K562 (cell line): ENCODE measurements at regions not wholly inside any gene's neighbourhood (a gene's known extent, or its start where the extent isn't known, plus 50 kb on each side); places are given as distances from the start of the nearest gene placed in this dataset.

Experiments used
- ATAC-seq: fragments of 200-7000 bp; cut with Tn5 transposase; 3 replicates; pipeline ENCODE4 v1.9.1; 2020; ENCODE audit warnings: moderate library complexity
- BruUV-seq: library from RNA; stranded (reverse); fragments of 400-500 nt; replicated peaks from 2 replicates; lab custom pipeline; 2021; lab: Mats Ljungman, UMichigan
- CTCF ChIA-PET: fragments of 300-600 bp; formaldehyde crosslinking; extraction: SDS; loops from one replicate; lab custom pipeline; 2021; ENCODE audit warnings: low intra/inter-chr PET ratio; lab: Yijun Ruan, JAX
- POLR2A ChIA-PET: fragments of 300-600, 350-650 bp; sonication (Branson Sonifier 250); formaldehyde crosslinking; extraction: SDS; loops from one replicate; lab custom pipeline; 2021; ENCODE audit warnings: antibody characterized with exemption, inconsistent platforms; lab: Yijun Ruan, JAX
- DNase-seq, 4 experiments: peaks; one replicate each; pipeline versions ENCODE4 v3.0.0 to v3.0.0-alpha.2; 2011 to 2018; ENCODE audit warnings: low spot score in 3 of 4, mixed read lengths in 3 of 4; ENCODE audit errors: extremely low read depth in 1 of 4
- FAIRE-seq: peaks from 2 replicates; lab custom pipeline; 2011; peaks lifted over from hg19 to GRCh38; lab: Jason Lieb, UNC
- H2AFZ ChIP-seq: 2 replicates; pipeline ENCODE4 v1.6.0; 2011; ENCODE audit warnings: low read depth, low read length, control low read depth, inconsistent platforms
- H3K27ac ChIP-seq: fragments of 200-600 bp; 3 replicates; pipeline ENCODE4 v1.8.0; 2011; ENCODE audit warnings: low read depth, mild to moderate bottlenecking, control low read depth, inconsistent platforms, low read length, moderate library complexity, mixed read lengths; ENCODE audit errors: extremely low read depth
- H3K27me3 ChIP-seq, 2 experiments: fragments of 300-600 bp in 1 of 2; 2 replicates in 1 of 2; 3 replicates in 1 of 2; pipeline versions ENCODE4 v1.6.0 to v1.8.0; 2011; ENCODE audit warnings: inconsistent platforms in 2 of 2, low read length in 2 of 2, mild to moderate bottlenecking in 1 of 2, mixed read lengths in 1 of 2, moderate library complexity in 1 of 2; ENCODE audit not compliant: control insufficient read depth in 2 of 2, insufficient read depth in 2 of 2
- H3K36me3 ChIP-seq: fragments of 300-600 bp; 3 replicates; pipeline ENCODE4 v1.8.0; 2011; ENCODE audit warnings: mild to moderate bottlenecking, low read length, inconsistent platforms; ENCODE audit not compliant: control insufficient read depth, insufficient read depth
- H3K4me1 ChIP-seq, 2 experiments: fragments of 200-600 bp in 1 of 2; replicated peaks in 1 of 2; 2 replicates in 1 of 2; 3 replicates in 1 of 2; pipeline versions ENCODE4 v1.5.1 to v1.8.0; 2011; ENCODE audit warnings: inconsistent platforms in 2 of 2, low read length in 2 of 2, mild to moderate bottlenecking in 1 of 2, mixed read lengths in 1 of 2, moderate library complexity in 1 of 2; ENCODE audit not compliant: control insufficient read depth in 2 of 2, insufficient read depth in 2 of 2
- H3K4me2 ChIP-seq: 2 replicates; pipeline ENCODE4 v1.6.1; 2011; ENCODE audit warnings: low read length, control low read depth, inconsistent platforms, mixed read lengths; ENCODE audit not compliant: insufficient read depth
- H3K4me3 ChIP-seq: fragments of 200-600 bp; sonication (generic), shearing (Covaris generic); 2 replicates; pipeline ENCODE4 v1.5.1; 2016; ENCODE audit warnings: control low read depth, inconsistent platforms
- H3K79me2 ChIP-seq: fragments of 200-600 bp; 3 replicates; pipeline ENCODE4 v1.8.0; 2011; ENCODE audit warnings: low read length, inconsistent platforms; ENCODE audit not compliant: control insufficient read depth, insufficient read depth
- H3K9ac ChIP-seq, 2 experiments: 2 replicates each; pipeline versions ENCODE4 v1.6.0 to v1.6.1; 2011; ENCODE audit warnings: low read depth in 2 of 2, low read length in 2 of 2, control low read depth in 1 of 2, inconsistent platforms in 1 of 2, mild to moderate bottlenecking in 1 of 2, mixed read lengths in 1 of 2; ENCODE audit not compliant: insufficient read depth in 1 of 2
- H3K9me1 ChIP-seq: one replicate; pipeline ENCODE4 v1.6.0; 2011; ENCODE audit warnings: inconsistent platforms, mild to moderate bottlenecking, low read length, moderate library complexity; ENCODE audit not compliant: control insufficient read depth, insufficient read depth
- H3K9me3 ChIP-seq: replicated peaks from 2 replicates; pipeline ENCODE4 v1.5.1; 2011; ENCODE audit warnings: low read depth, low read length, inconsistent platforms; ENCODE audit not compliant: control insufficient read depth, insufficient read depth
- H4K20me1 ChIP-seq: replicated peaks from 2 replicates; pipeline ENCODE4 v1.6.1; 2011; ENCODE audit warnings: low read length, inconsistent platforms, mixed read lengths; ENCODE audit not compliant: control insufficient read depth, insufficient read depth
- BRD4 ChIP-seq: fragments of 200-600 bp; sonication (generic); IDR thresholded peaks from 2 replicates; pipeline ENCODE4 v1.6.1; 2017; ENCODE audit warnings: inconsistent platforms
- CC2D1A ChIP-seq: fragments of 450-650 bp; IDR thresholded peaks from 2 replicates; pipeline ENCODE4 v1.6.1; 2017; ENCODE audit warnings: mild to moderate bottlenecking
- E2F8 ChIP-seq: fragments of 450-650 bp; IDR thresholded peaks from 2 replicates; pipeline ENCODE4 v1.7.1; 2018; ENCODE audit warnings: mild to moderate bottlenecking, low read depth; ENCODE audit not compliant: partially characterized antibody
- HCFC1 ChIP-seq: IDR thresholded peaks from 2 replicates; pipeline ENCODE4 v1.6.1; 2012; ENCODE audit warnings: low read depth, low read length, improper control_type of control experiment
- KLF6 ChIP-seq: fragments of 250-450 bp; sonication (Bioruptor Pico); IDR thresholded peaks from 2 replicates; pipeline ENCODE4 v1.4.0; 2020; ENCODE audit warnings: mild to moderate bottlenecking, moderate library complexity, borderline replicate concordance
- LEF1 ChIP-seq: fragments of 450-650 bp; IDR thresholded peaks from 2 replicates; pipeline ENCODE4 v1.6.1; 2016; ENCODE audit warnings: mild to moderate bottlenecking
- PHF8 ChIP-seq: fragments of 200-600 bp; sonication (generic); IDR thresholded peaks from 2 replicates; pipeline ENCODE4 v1.6.1; 2012; ENCODE audit warnings: mixed run types, mild to moderate bottlenecking, inconsistent platforms, low read length, moderate library complexity, borderline replicate concordance
- PURB ChIP-seq: sonication (generic); formaldehyde crosslinking; IDR thresholded peaks from 2 replicates; pipeline ENCODE4 v1.9.0; 2021; ENCODE audit warnings: low read depth, mild to moderate bottlenecking, missing genetic modification reagents
- RREB1 ChIP-seq: fragments of 250-450 bp; sonication (Bioruptor Pico); IDR thresholded peaks from 2 replicates; pipeline ENCODE4 v1.4.0; 2020
- SREBF1 ChIP-seq: fragments of 150-350 bp; IDR thresholded peaks from 2 replicates; pipeline ENCODE4 v1.6.1; 2014; ENCODE audit warnings: antibody characterized with exemption, low read depth, low read length, borderline replicate concordance
- SRF ChIP-seq, 2 experiments: fragments of 250-450, 450-650 bp in 1 of 2; sonication (Bioruptor Pico) in 1 of 2; sonication (generic) in 1 of 2; formaldehyde crosslinking; IDR thresholded peaks; 2 replicates each; pipeline versions ENCODE4 v1.5.0 to v1.5.1; 2020 to 2022; ENCODE audit warnings: mild to moderate bottlenecking in 1 of 2, missing genetic modification reagents in 1 of 2
- TFE3 ChIP-seq: fragments of 450-650 bp; formaldehyde crosslinking; IDR thresholded peaks from 2 replicates; pipeline ENCODE4 v1.4.0; 2020; ENCODE audit warnings: mild to moderate bottlenecking, mixed read lengths
- ZEB2 ChIP-seq: fragments of 450-650 bp; IDR thresholded peaks from 2 replicates; pipeline ENCODE4 v1.6.1; 2016
- WGBS: fragments of 100-300 bp; shearing (Covaris generic); methylation state at CpG from one replicate; pipeline ENCODE4 v1.1.6; 2016; ENCODE audit warnings: low coverage, mixed read lengths; ENCODE audit not compliant: insufficient coverage; ENCODE audit errors: missing lambda C conversion rate; 5-methylcytosine and 5-hydroxymethylcytosine counted together
- in situ Hi-C: fragments of 300-500 bp; cut with MboI; formaldehyde crosslinking; loops from 4 replicates; pipeline ENCODE4 v1.15.0; 2018; ENCODE audit warnings: inconsistent platforms, mixed read lengths
- intact Hi-C: fragments of 100-400 bp; cut with micrococcal nuclease; formaldehyde crosslinking; loops from 2 replicates; pipeline ENCODE4 v1.14.2; 2022

GRCh38 chr5:115458416-115458815 lies 86.2 kb downstream of the FEM1C start:
- Histone ChIP-seq H3K9me3 (no peaks in the 10 kb centered on the region), H2AFZ (no peak overlapping the region), H3K79me2 (no peaks in the 10 kb centered on the region), H4K20me1 (no peaks in the 10 kb centered on the region), H3K4me1 (no peaks in the 10 kb centered on the region), H3K4me3 (no peak overlapping the region), H3K27ac (no peak overlapping the region), H3K36me3 (no peaks in the 10 kb centered on the region), H3K9me1 (no peaks in the 10 kb centered on the region), H3K4me2 (no peak overlapping the region), H3K9ac (no peak overlapping the region), H3K27me3 (peaks cover 0 to 6% of the 10 kb centered on the region in 2 experiments; a peak in 2 of 5 replicates)
- no peak for ATAC-seq
- POLR2A ChIA-PET: no interaction called here
- no peak for DNase-seq
- in situ Hi-C loops (no loop called here), intact Hi-C loops (no loop called here)
- TF ChIP-seq SREBF1 (no peak), SRF (CRISPR knock-in tag; IDR thresholded peaks at IDR 0.05) (no peak), PURB (no peak), KLF6 (no peak), CC2D1A (no peak), E2F8 (no peak), TFE3 (CRISPR knock-in tag) (no peak), LEF1 (no peak), RREB1 (no peak), ZEB2 (no peak), HCFC1 (no peak), PHF8 (no peak), BRD4 (no peak)
- FAIRE-seq: no peak
- BruUV-seq: no TSS peak
- CTCF ChIA-PET: no interaction called here
- 0% methylated on average over 1 of the region's 1 CpG for WGBS
